ENCODE measurements at regions not wholly inside any gene's neighbourhood (a gene's known extent, or its start where the extent isn't known, plus 50 kb on each side); places are given as distances from the start of the nearest gene placed in this dataset.
"Not testable (repeated sequence)": the region's sequence is repeated elsewhere in the genome, so short reads cannot be mapped to it uniquely, and the experiment has no call there.

GRCh38 chr10:33049963-33050920 is 92.2 kb upstream of the ITGB1 start:
- not testable (repeated sequence) for TF ChIP-seq CTCF (conservative IDR thresholded peaks at IDR 0.05; ENCODE audit: low read depth, low read length); RFX5 (IDR thresholded peaks at IDR 0.05; ENCODE audit: low read depth, low read length)
